ENCODE measurements at regions not wholly inside any gene's neighbourhood (a gene's known extent, or its start where the extent isn't known, plus 50 kb on each side); places are given as distances from the start of the nearest gene placed in this dataset.

DNA sequence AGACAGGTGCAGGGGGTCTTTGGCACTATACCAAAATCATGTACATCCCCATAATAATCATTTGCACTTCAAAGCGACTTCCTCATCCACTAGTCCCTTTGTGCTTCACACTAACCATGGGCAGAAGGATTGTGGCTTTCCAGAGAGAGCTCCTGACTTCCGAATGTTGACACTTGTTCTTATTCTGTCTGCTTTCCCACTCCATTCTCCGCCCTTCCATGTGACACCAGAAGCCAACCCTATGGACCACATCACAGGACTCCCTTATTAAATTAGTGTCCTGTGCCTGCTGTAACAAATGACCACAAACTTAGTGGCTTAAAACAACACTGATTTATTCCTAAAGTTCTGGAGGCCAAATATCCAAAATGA, 91.6 kb downstream of the CMC2 start:
- Histone ChIP-seq H3K4me3 (no peak overlapping the region), H3K27me3 (replicated peaks in 1 of 7) (peaks cover 0 to 4% (median 0%) of the 10 kb centered on the region in 7 donors), H3K4me1 (no peaks in the 10 kb centered on the region), H3K27ac (no peak overlapping the region), H3K36me3 (no peaks in the 10 kb centered on the region), H3K9me3 (peaks cover 0 to 13% (median 3%) of the 10 kb centered on the region in 8 donors)
- WGBS, 5 donors, result 78 to 91% (median 86%) methylated on average over 3 of the region's 3 CpGs
- TF ChIP-seq, protein P1, sequence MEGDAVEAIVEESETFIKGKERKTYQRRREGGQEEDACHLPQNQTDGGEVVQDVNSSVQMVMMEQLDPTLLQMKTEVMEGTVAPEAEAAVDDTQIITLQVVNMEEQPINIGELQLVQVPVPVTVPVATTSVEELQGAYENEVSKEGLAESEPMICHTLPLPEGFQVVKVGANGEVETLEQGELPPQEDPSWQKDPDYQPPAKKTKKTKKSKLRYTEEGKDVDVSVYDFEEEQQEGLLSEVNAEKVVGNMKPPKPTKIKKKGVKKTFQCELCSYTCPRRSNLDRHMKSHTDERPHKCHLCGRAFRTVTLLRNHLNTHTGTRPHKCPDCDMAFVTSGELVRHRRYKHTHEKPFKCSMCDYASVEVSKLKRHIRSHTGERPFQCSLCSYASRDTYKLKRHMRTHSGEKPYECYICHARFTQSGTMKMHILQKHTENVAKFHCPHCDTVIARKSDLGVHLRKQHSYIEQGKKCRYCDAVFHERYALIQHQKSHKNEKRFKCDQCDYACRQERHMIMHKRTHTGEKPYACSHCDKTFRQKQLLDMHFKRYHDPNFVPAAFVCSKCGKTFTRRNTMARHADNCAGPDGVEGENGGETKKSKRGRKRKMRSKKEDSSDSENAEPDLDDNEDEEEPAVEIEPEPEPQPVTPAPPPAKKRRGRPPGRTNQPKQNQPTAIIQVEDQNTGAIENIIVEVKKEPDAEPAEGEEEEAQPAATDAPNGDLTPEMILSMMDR (IDR thresholded peaks at IDR 0.05 in 8 of 11, conservative IDR thresholded peaks at IDR 0.05 in 3 of 11), result no peak
- TF ChIP-seq POLR2A (IDR thresholded peaks at IDR 0.05), result no peak
- TF ChIP-seq POLR2AphosphoS5 (IDR thresholded peaks at IDR 0.05), result no peak
- intact Hi-C loops (cut with DNase I; ENCODE audit: low total_unique reads), result no loop called here
- no peak for DNase-seq

DNA sequence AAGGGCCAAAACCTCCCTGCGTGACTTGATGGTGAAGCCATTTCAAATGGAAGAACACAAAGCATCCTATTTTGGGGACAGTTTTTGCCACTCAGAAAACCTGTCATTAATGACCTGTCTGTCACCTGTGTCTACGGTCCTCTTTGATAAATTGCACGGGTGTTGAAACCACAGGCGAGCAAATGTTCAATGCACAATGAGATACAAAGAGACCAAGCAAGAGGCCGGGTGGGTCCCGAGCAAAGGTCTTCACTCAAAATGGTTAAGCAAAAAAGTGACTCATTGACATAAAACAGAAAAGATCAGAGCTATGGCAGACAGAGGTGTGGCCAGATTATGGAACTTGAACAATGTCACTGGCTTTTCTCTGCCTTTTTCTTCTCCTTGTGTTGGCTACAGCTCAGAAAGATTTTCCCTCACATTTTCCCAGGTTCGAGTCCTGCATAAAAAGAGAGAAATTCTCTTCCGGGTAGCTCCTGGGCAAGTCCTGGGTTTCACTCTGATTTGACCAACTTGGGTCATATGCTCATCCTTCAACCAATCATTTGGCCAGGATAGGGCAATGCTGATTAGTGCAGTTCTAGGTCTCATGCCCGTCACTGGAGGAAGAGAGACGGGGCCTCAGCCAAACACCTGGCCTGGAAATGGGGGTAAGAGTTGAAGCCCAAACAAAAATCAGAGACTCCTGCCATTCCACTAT, 92.2 kb downstream of the CMC2 start:
- no peak for DNase-seq
- Histone ChIP-seq H3K27me3 (replicated peaks in 1 of 7) (peaks cover 0 to 4% (median 0%) of the 10 kb centered on the region in 7 donors), H3K36me3 (no peaks in the 10 kb centered on the region), H3K27ac (no peak overlapping the region), H3K4me1 (no peaks in the 10 kb centered on the region), H3K4me3 (no peak overlapping the region), H3K9me3 (peaks cover 0 to 13% (median 3%) of the 10 kb centered on the region in 8 donors)
- TF ChIP-seq POLR2AphosphoS5 (IDR thresholded peaks at IDR 0.05) (no peak), POLR2A (IDR thresholded peaks at IDR 0.05) (no peak)
- TF ChIP-seq, protein P1 (IDR thresholded peaks at IDR 0.05 in 8 of 11, conservative IDR thresholded peaks at IDR 0.05 in 3 of 11), result no peak
- intact Hi-C loops (cut with DNase I; ENCODE audit: low total_unique reads), result no loop called here
- 87 to 93% (median 91%) methylated on average over 10 of the region's 10 CpGs for WGBS, 5 donors

DNA sequence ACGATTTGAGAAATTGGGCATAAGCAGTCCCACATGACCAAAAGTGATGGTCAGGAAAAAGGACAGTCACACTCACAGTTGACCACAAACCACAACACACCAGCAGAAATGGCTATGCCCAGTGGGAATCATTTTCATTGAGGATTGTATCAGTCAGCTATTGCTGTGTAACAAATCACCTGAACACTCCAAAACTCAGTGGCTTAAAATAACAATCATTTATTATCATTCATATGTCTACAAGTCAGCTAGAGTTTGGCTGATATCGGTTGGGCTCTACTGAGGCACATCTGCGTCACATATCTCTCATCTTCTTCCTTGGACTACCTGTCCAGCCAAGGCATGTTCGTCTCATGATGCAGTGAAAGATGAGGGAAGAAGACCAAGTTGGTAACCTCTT, 93.3 kb downstream of the CMC2 start:
- H3K4me1 ChIP-seq, result no peaks in the 10 kb centered on the region
- H3K36me3 ChIP-seq, result no peaks in the 10 kb centered on the region
- TF ChIP-seq, protein P1 (IDR thresholded peaks at IDR 0.05 in 8 of 11, conservative IDR thresholded peaks at IDR 0.05 in 3 of 11), result no peak
- TF ChIP-seq POLR2A (IDR thresholded peaks at IDR 0.05), result no peak
- no peak for TF ChIP-seq POLR2AphosphoS5 (IDR thresholded peaks at IDR 0.05)
- H3K27ac ChIP-seq, result no peak overlapping the region
- 90 to 99% (median 92%) methylated on average over 4 of the region's 4 CpGs for WGBS, 5 donors
- peaks cover 0 to 4% (median 0%) of the 10 kb centered on the region in 7 donors for H3K27me3 ChIP-seq (replicated peaks in 1 of 7)
- DNase-seq, result no peak
- peaks cover 0 to 13% (median 3%) of the 10 kb centered on the region in 8 donors for H3K9me3 ChIP-seq
- intact Hi-C loops (cut with DNase I; ENCODE audit: low total_unique reads), result no loop called here
- no peak overlapping the region for H3K4me3 ChIP-seq

DNA sequence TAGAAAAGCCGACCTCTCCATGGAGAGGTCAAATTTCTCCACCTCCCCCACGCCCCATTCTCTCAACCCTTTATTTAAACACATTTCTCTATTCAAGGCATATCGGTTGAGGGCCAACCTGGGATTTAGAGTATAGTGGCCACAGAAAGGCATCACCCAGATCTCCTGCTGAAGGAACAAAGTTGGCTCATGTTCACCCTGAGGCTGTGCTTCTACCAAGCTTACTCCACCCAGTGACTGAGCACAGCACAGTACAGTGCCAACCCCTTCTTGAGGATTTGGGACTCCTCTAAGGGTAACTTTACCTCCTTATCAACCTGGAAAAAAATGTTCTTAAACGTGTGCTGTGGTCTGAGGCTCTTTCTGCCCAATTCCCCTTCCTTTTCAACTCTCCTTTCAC, 94.0 kb downstream of the CMC2 start:
- WGBS, 5 donors, result 74 to 91% (median 81%) methylated on average over 4 of the region's 4 CpGs
- intact Hi-C loops (cut with DNase I; ENCODE audit: low total_unique reads), result no loop called here

More for the DNA sequence above, 94.0 kb downstream of the CMC2 start:
- Histone ChIP-seq H3K36me3 (no peaks in the 10 kb centered on the region), H3K4me3 (no peak overlapping the region), H3K4me1 (no peaks in the 10 kb centered on the region), H3K27ac (no peak overlapping the region), H3K9me3 (peaks cover 0 to 13% (median 3%) of the 10 kb centered on the region in 8 donors), H3K27me3 (replicated peaks in 1 of 7) (peaks cover 0 to 4% (median 0%) of the 10 kb centered on the region in 7 donors)
- DNase-seq, result no peak
- TF ChIP-seq, protein P1 (IDR thresholded peaks at IDR 0.05 in 8 of 11, conservative IDR thresholded peaks at IDR 0.05 in 3 of 11), result no peak
- TF ChIP-seq POLR2A (IDR thresholded peaks at IDR 0.05), result no peak
- TF ChIP-seq POLR2AphosphoS5 (IDR thresholded peaks at IDR 0.05), result no peak

Data from spleen (tissue), 11 donors.